ENCODE measurements at regions not wholly inside any gene's neighbourhood (a gene's known extent, or its start where the extent isn't known, plus 50 kb on each side); places are given as distances from the start of the nearest gene placed in this dataset.

DNA sequence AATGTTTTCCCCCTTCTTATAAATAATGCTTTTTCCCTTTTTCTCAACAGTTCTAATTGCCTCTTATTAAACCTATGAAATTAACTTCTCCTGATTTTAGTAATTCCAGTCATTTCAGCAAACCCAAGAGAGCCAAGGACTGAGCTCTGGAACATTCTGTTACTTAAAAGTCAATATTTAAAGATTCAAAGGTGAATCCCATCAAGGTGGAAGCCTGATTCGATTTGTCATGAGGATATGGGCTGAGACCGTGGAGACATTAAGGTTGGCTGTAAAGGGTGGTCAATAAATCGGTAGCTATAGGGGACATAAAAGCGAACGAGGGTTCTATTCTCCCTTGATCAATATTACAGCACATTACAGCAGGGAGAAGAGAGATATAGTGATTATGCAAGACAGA, 66.6 kb upstream of the NELL2 start:
- no peak for DNase-seq (ENCODE audit: low spot score)
- no peak for TF ChIP-seq ZNF512 (CRISPR knock-in tag; IDR thresholded peaks at IDR 0.05; ENCODE audit: borderline replicate concordance)
- TF ChIP-seq, protein P1, sequence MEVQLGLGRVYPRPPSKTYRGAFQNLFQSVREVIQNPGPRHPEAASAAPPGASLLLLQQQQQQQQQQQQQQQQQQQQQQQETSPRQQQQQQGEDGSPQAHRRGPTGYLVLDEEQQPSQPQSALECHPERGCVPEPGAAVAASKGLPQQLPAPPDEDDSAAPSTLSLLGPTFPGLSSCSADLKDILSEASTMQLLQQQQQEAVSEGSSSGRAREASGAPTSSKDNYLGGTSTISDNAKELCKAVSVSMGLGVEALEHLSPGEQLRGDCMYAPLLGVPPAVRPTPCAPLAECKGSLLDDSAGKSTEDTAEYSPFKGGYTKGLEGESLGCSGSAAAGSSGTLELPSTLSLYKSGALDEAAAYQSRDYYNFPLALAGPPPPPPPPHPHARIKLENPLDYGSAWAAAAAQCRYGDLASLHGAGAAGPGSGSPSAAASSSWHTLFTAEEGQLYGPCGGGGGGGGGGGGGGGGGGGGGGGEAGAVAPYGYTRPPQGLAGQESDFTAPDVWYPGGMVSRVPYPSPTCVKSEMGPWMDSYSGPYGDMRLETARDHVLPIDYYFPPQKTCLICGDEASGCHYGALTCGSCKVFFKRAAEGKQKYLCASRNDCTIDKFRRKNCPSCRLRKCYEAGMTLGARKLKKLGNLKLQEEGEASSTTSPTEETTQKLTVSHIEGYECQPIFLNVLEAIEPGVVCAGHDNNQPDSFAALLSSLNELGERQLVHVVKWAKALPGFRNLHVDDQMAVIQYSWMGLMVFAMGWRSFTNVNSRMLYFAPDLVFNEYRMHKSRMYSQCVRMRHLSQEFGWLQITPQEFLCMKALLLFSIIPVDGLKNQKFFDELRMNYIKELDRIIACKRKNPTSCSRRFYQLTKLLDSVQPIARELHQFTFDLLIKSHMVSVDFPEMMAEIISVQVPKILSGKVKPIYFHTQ (CRISPR knock-in tag; IDR thresholded peaks at IDR 0.05): no peak
- TF ChIP-seq GTF2I (CRISPR knock-in tag; conservative IDR thresholded peaks at IDR 0.05): no peak
- TF ChIP-seq SP1 (CRISPR knock-in tag; conservative IDR thresholded peaks at IDR 0.05): no peak
- TF ChIP-seq NR3C1 (CRISPR knock-in tag; conservative IDR thresholded peaks at IDR 0.05; ENCODE audit: low read depth): no peak
- TF ChIP-seq RELA (CRISPR knock-in tag; IDR thresholded peaks at IDR 0.05; ENCODE audit: borderline replicate concordance): no peak
- no peak for TF ChIP-seq SMAD4 (CRISPR knock-in tag; IDR thresholded peaks at IDR 0.05)
- TF ChIP-seq GABPB1 (CRISPR knock-in tag; IDR thresholded peaks at IDR 0.05): no peak
- H3K27me3 Mint-ChIP-seq (ENCODE audit: low read depth): no peaks in the 10 kb centered on the region
- no peak overlapping the region for H3K4me3 Mint-ChIP-seq
- ChIA-PET CTCF (interaction anchor here (0.7 kb wide), 1 partner anchor 857 kb away, joined by 3 read pairs; no protein-coding TSS in a partner anchor), POLR2A (no interaction called here)
- ATAC-seq: no peak
- peaks cover 15% of the 10 kb centered on the region for H3K4me1 Mint-ChIP-seq
- H3K9me3 Mint-ChIP-seq: peaks cover 12% of the 10 kb centered on the region
- H3K36me3 Mint-ChIP-seq: peaks cover 2% of the 10 kb centered on the region; the same call in 1 of the 2 replicates
- no peak overlapping the region for H3K27ac Mint-ChIP-seq

DNA sequence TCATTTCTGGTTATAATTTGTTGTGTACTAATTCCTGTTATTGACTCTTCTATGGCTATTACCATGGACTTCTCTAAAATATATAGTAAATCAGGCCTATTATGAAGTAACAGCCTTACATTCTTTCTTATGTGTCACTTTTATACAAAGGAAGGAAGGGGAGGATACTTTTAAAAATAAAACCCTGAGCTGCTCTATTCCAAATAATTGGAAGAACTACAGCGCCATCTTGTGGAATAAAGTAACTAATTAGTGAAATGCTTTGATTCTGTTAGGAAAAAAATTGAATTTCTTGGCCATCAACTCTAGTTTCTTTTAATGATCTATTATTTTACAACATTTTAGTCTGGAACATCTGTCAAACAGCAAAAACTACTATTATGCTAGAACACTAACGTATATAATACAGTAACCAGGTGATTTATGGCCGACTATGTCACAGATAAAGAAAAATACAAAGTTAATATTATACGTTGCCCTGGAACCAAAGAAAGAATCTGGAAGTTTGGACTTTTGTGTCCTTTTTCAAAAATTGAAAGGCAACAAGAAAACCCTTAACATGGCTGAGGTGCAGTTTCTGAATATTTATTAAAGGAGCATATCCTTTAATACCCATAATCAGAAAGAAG, 55.0 kb upstream of the NELL2 start:
- DNase-seq (ENCODE audit: low spot score): no peak
- no peak overlapping the region for H3K4me3 Mint-ChIP-seq
- ChIA-PET POLR2A (no interaction called here), CTCF (interaction anchor here (0.5 to 2.1 kb wide), 15 partner anchors 9 to 931 kb away, joined by 3 to 15 read pairs (median 4); partner anchors contain the start of gene NELL2)
- TF ChIP-seq ZNF219 (CRISPR knock-in tag; IDR thresholded peaks at IDR 0.05; ENCODE audit: borderline replicate concordance): no peak
- TF ChIP-seq, protein P2, sequence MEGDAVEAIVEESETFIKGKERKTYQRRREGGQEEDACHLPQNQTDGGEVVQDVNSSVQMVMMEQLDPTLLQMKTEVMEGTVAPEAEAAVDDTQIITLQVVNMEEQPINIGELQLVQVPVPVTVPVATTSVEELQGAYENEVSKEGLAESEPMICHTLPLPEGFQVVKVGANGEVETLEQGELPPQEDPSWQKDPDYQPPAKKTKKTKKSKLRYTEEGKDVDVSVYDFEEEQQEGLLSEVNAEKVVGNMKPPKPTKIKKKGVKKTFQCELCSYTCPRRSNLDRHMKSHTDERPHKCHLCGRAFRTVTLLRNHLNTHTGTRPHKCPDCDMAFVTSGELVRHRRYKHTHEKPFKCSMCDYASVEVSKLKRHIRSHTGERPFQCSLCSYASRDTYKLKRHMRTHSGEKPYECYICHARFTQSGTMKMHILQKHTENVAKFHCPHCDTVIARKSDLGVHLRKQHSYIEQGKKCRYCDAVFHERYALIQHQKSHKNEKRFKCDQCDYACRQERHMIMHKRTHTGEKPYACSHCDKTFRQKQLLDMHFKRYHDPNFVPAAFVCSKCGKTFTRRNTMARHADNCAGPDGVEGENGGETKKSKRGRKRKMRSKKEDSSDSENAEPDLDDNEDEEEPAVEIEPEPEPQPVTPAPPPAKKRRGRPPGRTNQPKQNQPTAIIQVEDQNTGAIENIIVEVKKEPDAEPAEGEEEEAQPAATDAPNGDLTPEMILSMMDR (IDR thresholded peaks at IDR 0.05): peak; percentile 43; the same call in 1 of the 2 replicates
- ATAC-seq: peak; percentile 60
- H3K36me3 Mint-ChIP-seq: peaks cover 25% of the 10 kb centered on the region
- peaks cover 21% of the 10 kb centered on the region for H3K9me3 Mint-ChIP-seq
- peaks cover 3% of the 10 kb centered on the region; the same call in 1 of the 2 replicates for H3K27me3 Mint-ChIP-seq (ENCODE audit: low read depth)
- no peak overlapping the region for H3K27ac Mint-ChIP-seq
- no peaks in the 10 kb centered on the region for H3K4me1 Mint-ChIP-seq

GRCh38 chr12:44929236-44929885, 53.2 kb upstream of the NELL2 start:
- Mint-ChIP-seq H3K36me3 (peaks cover 25% of the 10 kb centered on the region), H3K27me3 (ENCODE audit: low read depth) (peaks cover 3% of the 10 kb centered on the region; the same call in 1 of the 2 replicates), H3K9me3 (peaks cover 21% of the 10 kb centered on the region), H3K4me1 (no peaks in the 10 kb centered on the region), H3K4me3 (no peak overlapping the region), H3K27ac (no peak overlapping the region)
- ChIA-PET CTCF (no interaction called here), POLR2A (no interaction called here)
- ATAC-seq: no peak
- no peak for DNase-seq (ENCODE audit: low spot score)
- TF ChIP-seq, protein P3, sequence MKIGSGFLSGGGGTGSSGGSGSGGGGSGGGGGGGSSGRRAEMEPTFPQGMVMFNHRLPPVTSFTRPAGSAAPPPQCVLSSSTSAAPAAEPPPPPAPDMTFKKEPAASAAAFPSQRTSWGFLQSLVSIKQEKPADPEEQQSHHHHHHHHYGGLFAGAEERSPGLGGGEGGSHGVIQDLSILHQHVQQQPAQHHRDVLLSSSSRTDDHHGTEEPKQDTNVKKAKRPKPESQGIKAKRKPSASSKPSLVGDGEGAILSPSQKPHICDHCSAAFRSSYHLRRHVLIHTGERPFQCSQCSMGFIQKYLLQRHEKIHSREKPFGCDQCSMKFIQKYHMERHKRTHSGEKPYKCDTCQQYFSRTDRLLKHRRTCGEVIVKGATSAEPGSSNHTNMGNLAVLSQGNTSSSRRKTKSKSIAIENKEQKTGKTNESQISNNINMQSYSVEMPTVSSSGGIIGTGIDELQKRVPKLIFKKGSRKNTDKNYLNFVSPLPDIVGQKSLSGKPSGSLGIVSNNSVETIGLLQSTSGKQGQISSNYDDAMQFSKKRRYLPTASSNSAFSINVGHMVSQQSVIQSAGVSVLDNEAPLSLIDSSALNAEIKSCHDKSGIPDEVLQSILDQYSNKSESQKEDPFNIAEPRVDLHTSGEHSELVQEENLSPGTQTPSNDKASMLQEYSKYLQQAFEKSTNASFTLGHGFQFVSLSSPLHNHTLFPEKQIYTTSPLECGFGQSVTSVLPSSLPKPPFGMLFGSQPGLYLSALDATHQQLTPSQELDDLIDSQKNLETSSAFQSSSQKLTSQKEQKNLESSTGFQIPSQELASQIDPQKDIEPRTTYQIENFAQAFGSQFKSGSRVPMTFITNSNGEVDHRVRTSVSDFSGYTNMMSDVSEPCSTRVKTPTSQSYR (CRISPR knock-in tag; IDR thresholded peaks at IDR 0.05): no peak
- no peak for TF ChIP-seq HMGXB4 (CRISPR knock-in tag; IDR thresholded peaks at IDR 0.05)
- no peak for TF ChIP-seq SMAD4 (CRISPR knock-in tag; IDR thresholded peaks at IDR 0.05)
- no peak for TF ChIP-seq E2F5 (CRISPR knock-in tag; IDR thresholded peaks at IDR 0.05)
- no peak for TF ChIP-seq ETV6 (CRISPR knock-in tag; IDR thresholded peaks at IDR 0.05)
- TF ChIP-seq, protein P2 (IDR thresholded peaks at IDR 0.05): no peak

Measured in WTC11 (cell line).